Mammary epithelial cell (primary cell): ENCODE measurements at regions not wholly inside any gene's neighbourhood (a gene's known extent, or its start where the extent isn't known, plus 50 kb on each side); places are given as distances from the start of the nearest gene placed in this dataset.

Experiments used
- EZH2 ChIP-seq: IDR thresholded peaks from 2 replicates; pipeline ENCODE4 v1.6.1; 2012; ENCODE audit warnings: low read length, inconsistent platforms, borderline replicate concordance
- TF ChIP-seq, protein P1 (sequence below), 2 donors: IDR thresholded peaks in 1 of 2; conservative IDR thresholded peaks in 1 of 2; 2 replicates each; pipeline ENCODE4 v1.5.1; 2011 to 2012; ENCODE audit warnings: inconsistent platforms in 2 of 2, low read length in 2 of 2, mild to moderate bottlenecking in 2 of 2, control low read depth in 1 of 2, low read depth in 1 of 2; ENCODE audit not compliant: insufficient read depth in 1 of 2; ENCODE audit errors: extremely low read depth in 1 of 2

GRCh38 chr1:186753241-186753640 is 73.0 kb upstream of the PTGS2 start:
- TF ChIP-seq, protein P1, sequence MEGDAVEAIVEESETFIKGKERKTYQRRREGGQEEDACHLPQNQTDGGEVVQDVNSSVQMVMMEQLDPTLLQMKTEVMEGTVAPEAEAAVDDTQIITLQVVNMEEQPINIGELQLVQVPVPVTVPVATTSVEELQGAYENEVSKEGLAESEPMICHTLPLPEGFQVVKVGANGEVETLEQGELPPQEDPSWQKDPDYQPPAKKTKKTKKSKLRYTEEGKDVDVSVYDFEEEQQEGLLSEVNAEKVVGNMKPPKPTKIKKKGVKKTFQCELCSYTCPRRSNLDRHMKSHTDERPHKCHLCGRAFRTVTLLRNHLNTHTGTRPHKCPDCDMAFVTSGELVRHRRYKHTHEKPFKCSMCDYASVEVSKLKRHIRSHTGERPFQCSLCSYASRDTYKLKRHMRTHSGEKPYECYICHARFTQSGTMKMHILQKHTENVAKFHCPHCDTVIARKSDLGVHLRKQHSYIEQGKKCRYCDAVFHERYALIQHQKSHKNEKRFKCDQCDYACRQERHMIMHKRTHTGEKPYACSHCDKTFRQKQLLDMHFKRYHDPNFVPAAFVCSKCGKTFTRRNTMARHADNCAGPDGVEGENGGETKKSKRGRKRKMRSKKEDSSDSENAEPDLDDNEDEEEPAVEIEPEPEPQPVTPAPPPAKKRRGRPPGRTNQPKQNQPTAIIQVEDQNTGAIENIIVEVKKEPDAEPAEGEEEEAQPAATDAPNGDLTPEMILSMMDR (conservative IDR thresholded peaks at IDR 0.05 in 1 of 2, IDR thresholded peaks at IDR 0.05 in 1 of 2; ENCODE audit: extremely low read depth in 1 of 2, insufficient read depth in 1 of 2, low read depth in 1 of 2, low read length in 2 of 2) = no peak
- TF ChIP-seq EZH2 = no peak
